Calu3 (cell line): ENCODE measurements at regions not wholly inside any gene's neighbourhood (a gene's known extent, or its start where the extent isn't known, plus 50 kb on each side); places are given as distances from the start of the nearest gene placed in this dataset.

Experiments
- BruUV-seq: library from RNA; stranded (reverse); fragments of 400-500 nt; replicated peaks from 2 replicates; lab custom pipeline; 2021; lab: Mats Ljungman, UMichigan
- CTCF ChIA-PET: fragments of 300-600 bp; sonication (Branson Sonifier 250); formaldehyde crosslinking; loops from one replicate; lab custom pipeline; 2022; ENCODE audit warnings: antibody characterized with exemption; lab: Charles Lee
- DNase-seq: peaks from one replicate; pipeline ENCODE4 v3.0.0; 2022
- H3K27ac Mint-ChIP-seq: one replicate; pipeline ENCODE4 v1.8.0; 2022; ENCODE audit warnings: mixed read lengths; ENCODE audit not compliant: unreplicated experiment
- H3K27me3 Mint-ChIP-seq: one replicate; pipeline ENCODE4 v1.8.0; 2022; ENCODE audit warnings: mixed read lengths; ENCODE audit not compliant: unreplicated experiment
- H3K36me3 Mint-ChIP-seq: one replicate; pipeline ENCODE4 v1.8.0; 2022; ENCODE audit warnings: mild to moderate bottlenecking, moderate library complexity, mixed read lengths; ENCODE audit not compliant: insufficient read depth, unreplicated experiment
- H3K4me1 Mint-ChIP-seq: one replicate; pipeline ENCODE4 v1.8.0; 2022; ENCODE audit warnings: mild to moderate bottlenecking, low read depth, mixed read lengths; ENCODE audit not compliant: unreplicated experiment
- H3K4me3 Mint-ChIP-seq: one replicate; pipeline ENCODE4 v1.8.0; 2022; ENCODE audit warnings: mild to moderate bottlenecking, low read depth, moderate library complexity, mixed read lengths; ENCODE audit not compliant: unreplicated experiment
- H3K9me3 Mint-ChIP-seq: one replicate; pipeline ENCODE4 v1.8.0; 2022; ENCODE audit warnings: low read depth, mixed read lengths; ENCODE audit not compliant: unreplicated experiment
- intact Hi-C: fragments of 100-400 bp; cut with micrococcal nuclease; formaldehyde crosslinking; loops from one replicate; pipeline ENCODE4 v1.10.0; 2022; ENCODE audit not compliant: unreplicated experiment
- TF ChIP-seq, protein P1 (sequence below): fragments of 200-600 bp; IDR thresholded peaks from one replicate; pipeline ENCODE4 v1.8.0; 2022; ENCODE audit warnings: antibody characterized with exemption; ENCODE audit not compliant: unreplicated experiment

DNA sequence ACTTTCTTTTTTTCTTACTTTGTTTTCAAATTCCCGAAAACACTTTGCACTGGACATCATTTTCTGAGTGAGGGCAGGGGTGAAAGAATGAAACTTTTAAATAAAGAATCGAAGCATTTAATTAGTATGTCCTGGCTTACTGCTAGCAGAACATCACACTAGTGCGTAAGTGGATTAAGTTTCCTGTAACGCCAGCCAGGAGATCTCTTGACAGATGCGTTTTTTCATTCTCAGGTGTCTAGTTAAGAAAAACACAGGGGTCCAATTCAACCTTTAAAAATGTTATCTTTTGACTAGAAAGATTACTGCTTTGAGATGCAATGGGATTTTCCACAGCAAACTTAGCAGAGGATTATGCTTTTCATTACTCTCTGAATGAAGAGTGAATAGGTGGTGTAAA, 858.8 kb upstream of the EPHA7 start:
- peaks cover 5% of the 10 kb centered on the region for H3K9me3 Mint-ChIP-seq
- H3K4me1 Mint-ChIP-seq, result no peaks in the 10 kb centered on the region
- no peak overlapping the region for H3K27ac Mint-ChIP-seq
- H3K27me3 Mint-ChIP-seq, result no peaks in the 10 kb centered on the region
- H3K36me3 Mint-ChIP-seq, result no peaks in the 10 kb centered on the region
- CTCF ChIA-PET, result no interaction called here
- no peak overlapping the region for H3K4me3 Mint-ChIP-seq
- DNase-seq, result no peak
- intact Hi-C loops, result no loop called here
- BruUV-seq, result no TSS peak
- TF ChIP-seq, protein P1, sequence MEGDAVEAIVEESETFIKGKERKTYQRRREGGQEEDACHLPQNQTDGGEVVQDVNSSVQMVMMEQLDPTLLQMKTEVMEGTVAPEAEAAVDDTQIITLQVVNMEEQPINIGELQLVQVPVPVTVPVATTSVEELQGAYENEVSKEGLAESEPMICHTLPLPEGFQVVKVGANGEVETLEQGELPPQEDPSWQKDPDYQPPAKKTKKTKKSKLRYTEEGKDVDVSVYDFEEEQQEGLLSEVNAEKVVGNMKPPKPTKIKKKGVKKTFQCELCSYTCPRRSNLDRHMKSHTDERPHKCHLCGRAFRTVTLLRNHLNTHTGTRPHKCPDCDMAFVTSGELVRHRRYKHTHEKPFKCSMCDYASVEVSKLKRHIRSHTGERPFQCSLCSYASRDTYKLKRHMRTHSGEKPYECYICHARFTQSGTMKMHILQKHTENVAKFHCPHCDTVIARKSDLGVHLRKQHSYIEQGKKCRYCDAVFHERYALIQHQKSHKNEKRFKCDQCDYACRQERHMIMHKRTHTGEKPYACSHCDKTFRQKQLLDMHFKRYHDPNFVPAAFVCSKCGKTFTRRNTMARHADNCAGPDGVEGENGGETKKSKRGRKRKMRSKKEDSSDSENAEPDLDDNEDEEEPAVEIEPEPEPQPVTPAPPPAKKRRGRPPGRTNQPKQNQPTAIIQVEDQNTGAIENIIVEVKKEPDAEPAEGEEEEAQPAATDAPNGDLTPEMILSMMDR, result no peak

DNA sequence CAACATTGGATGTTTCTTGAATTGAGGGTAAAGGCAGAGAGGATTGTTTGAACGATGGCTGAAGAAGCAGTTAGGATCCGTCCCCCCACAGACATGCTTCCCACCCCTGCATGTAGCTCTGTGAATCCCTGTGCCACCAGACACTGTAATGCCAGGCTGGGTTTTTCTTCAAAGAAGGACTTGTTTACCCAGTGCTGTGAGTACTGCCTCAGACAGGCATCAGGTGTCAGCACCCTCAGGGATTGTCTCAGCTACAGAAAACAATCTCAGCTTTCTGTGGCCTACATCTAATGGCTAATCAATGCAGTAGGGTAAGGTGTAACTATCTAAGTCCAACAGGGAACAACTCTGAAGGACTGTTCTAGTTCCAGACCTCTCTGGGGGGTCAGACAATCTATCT, 853.0 kb upstream of the EPHA7 start:
- BruUV-seq, result no TSS peak
- H3K36me3 Mint-ChIP-seq, result no peaks in the 10 kb centered on the region
- CTCF ChIA-PET, result no interaction called here
- no peaks in the 10 kb centered on the region for H3K9me3 Mint-ChIP-seq
- H3K4me3 Mint-ChIP-seq, result no peak overlapping the region
- TF ChIP-seq, protein P1, result no peak
- H3K27ac Mint-ChIP-seq, result no peak overlapping the region
- intact Hi-C loops, result no loop called here
- H3K4me1 Mint-ChIP-seq, result no peaks in the 10 kb centered on the region
- no peaks in the 10 kb centered on the region for H3K27me3 Mint-ChIP-seq
- no peak for DNase-seq

DNA sequence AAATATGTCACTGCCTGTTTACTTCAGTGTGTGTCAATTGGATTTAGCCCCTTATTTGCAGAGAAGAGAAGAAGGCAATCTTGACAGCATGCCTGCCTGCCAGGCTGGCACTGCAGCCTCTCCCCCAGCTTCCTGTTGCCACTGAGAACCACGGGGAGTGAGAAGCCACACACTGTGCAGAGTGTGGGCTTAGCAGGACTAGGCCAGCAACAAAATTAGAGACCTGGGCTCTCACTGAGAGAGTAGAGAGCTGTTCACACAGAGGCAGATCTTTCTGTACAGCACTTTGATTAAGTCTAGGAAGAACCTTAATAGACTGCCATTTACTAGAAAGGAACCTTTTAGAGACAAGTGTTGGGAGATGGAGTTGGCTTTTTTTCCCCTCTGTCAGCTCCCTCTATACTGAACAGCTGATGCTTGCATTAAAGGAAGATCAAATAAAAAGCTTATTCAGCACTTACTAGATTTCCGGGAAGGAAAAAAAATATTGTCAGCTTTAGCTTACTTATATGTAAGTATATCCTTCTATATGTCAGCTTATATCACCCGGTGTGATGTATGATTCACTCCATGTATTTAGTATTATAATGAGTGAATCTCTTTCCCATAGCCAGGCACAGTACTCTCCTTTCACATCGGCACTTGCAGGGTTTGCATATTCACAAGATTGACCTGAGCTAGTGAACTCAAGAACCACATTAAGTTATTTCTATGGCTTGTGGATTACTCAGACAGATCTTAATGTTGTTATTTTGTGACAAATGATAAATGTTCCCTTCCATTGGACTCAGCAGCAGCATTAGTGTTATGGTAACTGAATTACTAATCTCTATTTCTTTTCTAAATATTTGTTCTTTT, 851.0 kb upstream of the EPHA7 start:
- Mint-ChIP-seq H3K27me3 (no peaks in the 10 kb centered on the region), H3K27ac (no peak overlapping the region), H3K9me3 (peaks cover 8% of the 10 kb centered on the region), H3K4me3 (no peak overlapping the region), H3K36me3 (no peaks in the 10 kb centered on the region), H3K4me1 (no peaks in the 10 kb centered on the region)
- no peak for DNase-seq
- TF ChIP-seq, protein P1, result no peak
- CTCF ChIA-PET, result no interaction called here
- BruUV-seq, result no TSS peak
- intact Hi-C loops, result no loop called here

DNA sequence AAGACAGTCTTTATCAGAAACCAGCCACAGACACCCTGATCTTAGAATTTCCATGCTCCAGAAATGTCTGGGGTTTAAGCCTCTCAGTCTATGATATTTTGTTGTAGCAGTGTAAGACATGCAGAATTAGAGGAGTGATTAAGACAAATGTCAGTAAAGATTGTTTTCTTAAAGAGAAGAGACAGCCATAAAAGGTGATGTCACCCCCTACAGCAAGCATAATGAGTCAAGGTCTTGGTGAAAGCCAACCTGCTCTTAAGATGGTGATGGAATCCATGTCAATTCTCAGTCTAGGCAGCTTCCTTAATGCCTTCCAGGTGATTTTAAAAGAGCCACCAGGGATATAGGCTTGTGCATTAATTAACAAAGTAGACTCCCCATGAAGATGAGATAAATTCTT, 849.9 kb upstream of the EPHA7 start:
- CTCF ChIA-PET, result no interaction called here
- Mint-ChIP-seq H3K9me3 (peaks cover 14% of the 10 kb centered on the region), H3K36me3 (no peaks in the 10 kb centered on the region), H3K27me3 (no peaks in the 10 kb centered on the region), H3K27ac (no peak overlapping the region), H3K4me1 (no peaks in the 10 kb centered on the region), H3K4me3 (no peak overlapping the region)
- intact Hi-C loops, result no loop called here
- TF ChIP-seq, protein P1, result no peak
- DNase-seq, result no peak
- no TSS peak for BruUV-seq
